Stimulated activated CD4-positive, alpha-beta T cell treated with anti-CD3 and anti-CD28 coated beads, Interleukin-15, amount 100 ng/mL, for 1 hour (primary cell): ENCODE measurements at regions not wholly inside any gene's neighbourhood (a gene's known extent, or its start where the extent isn't known, plus 50 kb on each side); places are given as distances from the start of the nearest gene placed in this dataset.
"Not testable (repeated sequence)": the region's sequence is repeated elsewhere in the genome, so short reads cannot be mapped to it uniquely, and the experiment has no call there.

Source experiments
- DNase-seq, 2 donors: peaks; one replicate each; pipeline ENCODE4 v3.0.0-alpha.2; 2020; ENCODE audit warnings: low read depth in 1 of 2, low spot score in 1 of 2

DNA sequence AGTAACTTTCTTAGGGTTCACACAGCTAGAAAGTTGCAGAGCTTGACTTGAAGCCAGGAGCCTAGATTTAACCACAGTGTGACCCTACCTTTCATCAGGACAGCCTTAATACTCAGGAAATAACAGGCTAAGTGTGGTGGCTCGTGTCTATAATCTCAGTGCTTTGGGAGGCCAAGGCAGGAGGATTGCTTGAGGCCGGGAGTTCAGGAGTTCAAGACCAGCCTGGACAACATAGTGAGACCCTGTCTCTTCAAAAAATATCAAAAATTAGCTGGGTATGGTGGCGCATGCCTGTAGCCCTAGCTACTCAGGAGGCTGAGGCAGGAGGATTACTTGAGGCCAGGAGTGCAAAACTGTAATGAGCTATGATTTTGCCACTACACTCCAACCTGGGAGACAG, 681.1 kb downstream of the MAT2B start:
- DNase-seq = no peak

DNA sequence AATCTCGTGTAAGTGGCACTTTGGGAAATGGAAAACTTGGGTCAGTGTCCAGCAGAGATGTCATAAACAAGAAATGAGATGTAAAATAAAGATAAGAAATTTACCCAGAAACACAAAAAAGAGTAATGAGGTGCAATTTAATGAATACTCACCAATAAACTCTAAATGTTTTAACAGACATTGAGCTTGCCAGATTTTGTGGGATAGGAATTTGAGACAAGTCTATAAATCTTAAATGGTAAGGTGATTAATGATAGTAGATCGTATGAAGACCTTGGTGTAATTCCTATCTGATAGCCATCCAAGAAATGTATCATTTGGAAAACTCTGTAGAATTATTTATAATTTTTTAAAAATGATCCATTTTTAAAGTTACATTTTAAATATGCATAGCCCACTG, 682.4 kb downstream of the MAT2B start:
- no peak for DNase-seq

DNA sequence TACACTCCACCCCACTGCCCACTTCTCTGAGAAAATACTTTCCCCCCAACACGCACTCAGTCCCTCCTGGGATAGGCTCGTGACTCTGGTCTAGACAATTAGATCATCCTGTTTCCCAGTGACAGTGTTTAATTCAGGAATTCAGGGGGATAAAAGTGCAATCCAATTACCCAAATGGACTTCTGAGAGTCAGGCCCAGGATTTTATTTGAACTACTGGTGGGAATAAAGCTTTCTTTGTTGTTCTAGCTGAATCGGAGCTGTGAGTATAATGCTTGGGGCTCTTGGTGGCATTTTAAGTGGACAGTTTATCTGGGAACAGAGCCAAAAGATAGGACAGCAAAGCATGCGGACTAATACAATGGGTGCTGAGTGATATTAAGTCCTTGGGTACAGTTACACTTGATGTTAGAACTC, 683.3 kb downstream of the MAT2B start:
- no peak for DNase-seq

DNA sequence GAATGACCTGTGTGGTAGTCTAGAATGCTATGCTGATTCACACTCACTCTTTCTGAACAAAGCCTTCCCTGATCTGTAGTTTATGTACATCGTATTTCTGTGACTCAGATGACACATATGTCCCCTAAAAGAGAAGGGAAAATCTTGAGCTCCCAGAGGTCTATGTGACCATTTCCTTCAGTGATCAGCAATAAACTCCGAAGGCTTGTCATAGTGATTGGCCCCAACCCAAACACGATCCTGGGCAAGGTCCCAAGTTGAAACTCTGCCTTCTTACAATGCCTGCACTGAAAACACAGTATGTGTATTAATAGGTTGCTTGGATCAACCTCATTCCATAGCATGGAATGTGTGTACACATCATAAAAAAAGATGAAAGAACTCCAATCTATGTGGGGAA, 685.8 kb downstream of the MAT2B start:
- no peak for DNase-seq

DNA sequence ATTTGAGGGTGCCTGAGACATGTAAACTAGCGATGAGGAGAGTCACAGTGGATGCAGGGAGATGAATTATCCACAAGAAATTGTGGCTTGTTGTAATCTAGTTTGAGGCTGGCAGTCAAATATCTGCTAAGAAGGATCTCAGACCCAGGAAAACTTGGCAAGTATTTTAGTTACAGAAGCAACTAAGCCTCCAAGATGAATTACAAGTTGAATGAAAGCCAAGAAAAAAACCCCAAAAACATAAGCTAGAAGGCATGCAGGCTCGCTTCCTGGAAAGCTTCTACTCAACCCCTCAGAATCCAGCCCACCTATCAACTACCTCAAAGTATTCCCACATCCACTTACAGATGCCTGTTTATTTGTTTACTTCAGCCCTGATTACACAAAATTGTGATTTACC, 696.9 kb downstream of the MAT2B start:
- DNase-seq = no peak

DNA sequence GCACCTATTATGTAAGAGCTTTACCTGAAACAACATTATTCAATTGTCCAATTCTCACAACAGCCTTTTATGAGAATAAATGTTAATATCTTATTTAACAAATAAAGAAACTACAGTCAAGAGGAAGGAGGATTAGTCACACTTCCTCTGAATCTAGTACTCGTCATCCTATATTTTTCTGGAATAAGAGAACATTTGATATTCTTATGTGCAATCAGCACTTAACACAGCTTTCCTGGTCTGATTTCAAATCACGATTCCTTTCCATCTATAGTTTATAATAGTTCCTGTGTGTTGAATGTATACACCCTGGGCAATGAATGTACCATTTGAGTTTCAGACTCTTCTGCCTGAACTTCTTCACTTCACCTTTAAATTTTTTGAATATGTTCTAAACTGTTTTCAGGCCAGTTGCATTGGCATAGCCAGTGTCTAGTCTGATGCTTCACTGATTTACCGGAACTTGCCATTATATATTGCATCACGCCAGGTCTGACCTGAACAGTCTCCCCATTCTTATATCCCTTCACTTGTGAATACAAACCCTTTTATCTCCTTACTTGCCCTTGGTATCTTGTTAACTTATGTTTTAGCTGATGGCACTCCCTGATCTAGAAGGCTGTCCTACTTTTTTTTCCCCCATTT, 698.3 kb downstream of the MAT2B start:
- no peak for DNase-seq

DNA sequence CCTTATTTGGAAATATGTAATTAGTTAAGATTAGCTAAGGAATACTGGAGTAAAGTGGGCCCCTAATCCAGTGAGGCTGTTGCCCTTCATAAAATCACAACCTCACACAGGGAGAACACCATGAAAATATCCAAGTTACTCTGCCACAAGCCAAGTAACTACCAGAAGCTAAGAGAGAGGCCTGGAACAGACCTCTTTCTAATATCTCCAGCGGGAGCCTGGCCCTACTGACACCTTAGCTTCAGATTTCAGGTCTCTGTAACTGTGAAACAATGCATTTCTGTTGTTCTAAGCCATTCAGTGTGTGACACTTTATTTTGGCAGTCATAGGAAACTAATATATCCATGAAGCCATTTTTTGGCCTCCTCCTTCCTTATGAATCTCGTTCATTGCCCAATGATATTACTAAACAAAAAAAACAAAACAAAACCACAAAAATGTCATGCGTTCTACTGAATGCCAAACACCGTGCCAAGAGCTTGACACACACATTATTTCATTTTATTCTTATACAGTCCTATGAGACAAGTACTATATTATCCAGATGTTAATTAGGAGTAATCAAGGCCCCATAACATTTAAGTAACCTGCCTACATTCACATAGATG, 699.0 kb downstream of the MAT2B start:
- no peak for DNase-seq

DNA sequence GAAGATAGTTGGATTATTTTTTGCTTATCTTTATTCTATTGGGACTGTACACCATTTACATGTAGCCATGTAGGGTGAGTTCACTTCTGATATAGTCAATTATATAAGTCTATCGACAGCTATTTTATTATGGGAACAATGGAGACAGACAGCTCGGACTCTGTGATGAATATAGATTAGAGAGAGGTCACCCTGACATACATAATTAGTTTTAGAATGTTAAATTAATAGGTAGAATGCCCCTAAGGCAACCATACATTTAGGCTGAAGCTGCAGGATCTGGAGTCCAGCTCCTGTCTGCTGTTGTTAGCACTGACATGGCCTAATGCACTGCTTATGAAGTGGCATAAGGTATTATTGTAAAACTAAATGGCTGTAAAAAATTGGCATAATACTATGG, 700.8 kb downstream of the MAT2B start:
- DNase-seq = no peak

DNA sequence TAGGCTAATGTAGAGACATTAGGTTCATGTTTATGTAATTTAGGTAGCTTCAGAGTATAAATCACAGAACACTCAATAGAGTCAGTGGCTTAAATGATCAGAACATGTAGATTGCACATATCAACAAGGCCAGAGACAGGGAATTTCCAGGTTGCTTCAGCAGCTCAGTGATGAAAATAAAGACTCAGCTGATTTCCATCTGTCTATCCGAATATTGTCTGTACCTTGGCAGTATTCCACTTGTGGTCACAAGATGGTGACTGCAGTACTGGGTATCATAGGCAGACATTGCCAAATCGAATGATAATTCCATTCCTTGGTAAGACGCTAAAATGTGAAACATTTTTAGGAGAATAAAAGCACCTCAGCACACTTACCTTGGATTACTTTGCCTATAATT, 702.2 kb downstream of the MAT2B start:
- DNase-seq = no peak

DNA sequence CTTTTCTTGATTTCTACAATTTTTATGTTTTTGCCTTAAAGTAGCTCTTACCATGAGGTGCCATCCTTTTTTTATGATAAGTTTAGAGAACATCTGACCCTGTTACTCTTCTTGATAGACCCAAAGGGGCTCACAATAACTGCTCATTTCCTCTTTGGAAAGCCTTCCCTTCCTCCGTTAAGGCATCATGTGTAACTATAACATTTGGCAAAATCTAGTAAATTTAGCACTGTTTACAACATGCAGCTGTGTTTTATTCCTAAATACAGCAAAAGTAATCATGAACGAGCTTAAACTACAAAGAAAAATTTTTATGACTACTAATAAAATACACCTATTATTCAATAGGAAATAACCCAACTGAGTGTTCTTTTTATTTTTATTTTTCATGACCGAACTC, 705.1 kb downstream of the MAT2B start:
- no peak for DNase-seq

DNA sequence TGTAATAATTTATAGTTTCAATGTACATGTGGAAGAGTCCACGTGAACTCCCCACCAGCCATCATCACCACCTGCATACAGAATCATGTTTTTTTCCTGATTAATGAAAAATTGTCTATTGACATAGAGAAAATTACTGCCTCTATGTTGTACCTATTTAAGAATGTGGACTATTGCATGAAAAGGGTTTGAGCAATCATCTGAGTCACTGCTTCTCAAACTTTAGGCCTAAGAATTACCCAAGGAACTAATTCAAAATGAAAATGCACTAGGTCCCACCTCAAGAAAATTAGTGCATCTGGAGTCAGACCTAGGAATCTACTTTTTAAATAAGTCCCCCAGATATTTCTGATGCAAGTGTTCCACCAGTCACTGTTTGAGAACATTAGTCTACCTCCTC, 709.3 kb downstream of the MAT2B start:
- no peak for DNase-seq

DNA sequence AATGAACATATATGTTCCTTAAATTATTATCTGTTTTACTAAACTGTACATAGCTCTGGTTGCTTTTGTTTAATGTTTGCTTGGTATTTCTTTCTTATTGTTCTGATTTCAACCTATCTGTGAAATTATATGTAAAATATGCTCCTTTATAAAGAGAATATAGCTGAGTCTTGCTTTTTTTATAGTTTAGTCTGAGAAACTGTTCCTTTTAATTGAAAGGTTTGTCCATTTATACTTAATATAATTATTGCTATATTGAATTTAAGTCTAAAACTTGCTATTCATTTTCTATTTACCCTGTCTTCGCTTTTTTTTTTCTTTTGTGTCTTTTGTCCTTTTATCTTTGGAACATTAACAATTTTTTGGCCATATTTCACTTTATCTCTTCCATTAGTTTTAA, 712.0 kb downstream of the MAT2B start:
- DNase-seq = no peak

DNA sequence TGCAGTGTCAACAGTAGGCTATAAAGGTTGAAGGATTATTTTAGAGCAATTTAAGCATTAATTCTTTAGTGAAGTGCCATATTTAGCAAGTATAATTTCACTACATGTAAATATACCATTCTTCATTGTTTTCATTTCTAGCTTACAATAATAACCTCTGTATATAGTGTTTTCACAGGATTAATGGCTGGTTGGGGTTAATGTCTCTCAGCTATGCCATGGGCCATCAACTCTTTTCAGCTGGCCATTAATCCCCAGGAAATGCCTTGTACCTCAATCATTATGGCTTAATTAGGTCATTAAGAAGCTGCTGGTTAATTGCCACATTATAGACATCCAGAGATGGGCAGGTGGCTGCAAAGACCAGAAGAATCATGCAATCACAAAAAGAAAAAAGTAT, 715.1 kb downstream of the MAT2B start:
- no peak for DNase-seq

DNA sequence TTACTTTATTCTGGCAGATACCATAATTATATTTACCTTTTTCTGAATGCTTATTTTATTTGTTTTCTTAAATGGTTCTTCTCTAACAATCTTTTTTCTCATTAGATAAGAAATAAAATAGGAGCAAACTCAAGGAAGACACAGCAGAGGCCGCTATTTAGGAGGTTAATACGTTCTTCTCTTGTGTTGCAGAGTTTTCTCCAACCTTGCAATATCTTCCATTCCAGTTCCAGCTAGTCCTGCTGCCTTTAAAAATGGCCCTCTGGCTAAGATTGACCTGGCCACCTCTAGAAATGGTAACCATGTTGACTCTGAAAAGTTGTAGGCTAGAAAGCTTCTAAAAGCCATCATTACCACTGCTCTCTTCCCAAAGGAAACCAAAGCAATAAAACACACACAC, 718.8 kb downstream of the MAT2B start:
- DNase-seq = no peak

DNA sequence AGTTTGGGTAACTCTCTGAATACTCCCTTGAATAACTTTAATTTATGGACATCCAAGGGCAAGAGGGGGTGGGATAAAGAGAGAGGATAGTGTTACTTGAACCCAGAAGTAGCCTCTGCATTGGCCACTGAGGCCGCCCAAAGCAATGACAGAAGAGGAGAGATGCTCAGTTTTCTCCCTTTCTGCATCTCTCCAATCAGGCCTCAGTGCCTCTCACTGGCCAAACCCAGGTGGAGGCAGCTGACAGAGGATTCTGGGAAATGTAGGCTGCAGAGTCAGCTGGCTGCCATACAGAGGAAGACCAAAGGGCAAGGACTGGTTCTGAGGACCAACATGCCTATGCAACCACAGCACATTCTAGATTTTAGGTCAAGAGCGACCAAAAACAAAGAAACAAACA, 719.4 kb downstream of the MAT2B start:
- DNase-seq = no peak

DNA sequence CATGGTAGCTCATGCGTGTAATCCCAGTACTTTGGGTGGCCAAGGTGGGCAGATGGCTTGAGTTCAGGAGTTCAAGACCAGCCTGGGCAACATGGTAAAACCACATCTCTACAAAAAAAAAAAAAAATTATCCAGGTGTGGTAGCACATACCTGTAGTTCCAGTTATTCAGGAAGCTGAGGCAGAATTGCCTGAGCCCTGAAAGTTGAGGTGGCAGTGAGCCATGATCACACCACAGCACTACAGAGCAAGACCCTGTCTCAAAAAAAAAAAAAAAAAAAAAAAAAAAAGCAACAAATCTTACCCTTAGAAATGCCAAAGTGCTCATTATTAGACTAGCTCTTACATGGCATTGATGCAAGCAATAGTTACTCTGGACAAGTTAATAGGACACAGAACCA, 724.9 kb downstream of the MAT2B start:
- no peak for DNase-seq

DNA sequence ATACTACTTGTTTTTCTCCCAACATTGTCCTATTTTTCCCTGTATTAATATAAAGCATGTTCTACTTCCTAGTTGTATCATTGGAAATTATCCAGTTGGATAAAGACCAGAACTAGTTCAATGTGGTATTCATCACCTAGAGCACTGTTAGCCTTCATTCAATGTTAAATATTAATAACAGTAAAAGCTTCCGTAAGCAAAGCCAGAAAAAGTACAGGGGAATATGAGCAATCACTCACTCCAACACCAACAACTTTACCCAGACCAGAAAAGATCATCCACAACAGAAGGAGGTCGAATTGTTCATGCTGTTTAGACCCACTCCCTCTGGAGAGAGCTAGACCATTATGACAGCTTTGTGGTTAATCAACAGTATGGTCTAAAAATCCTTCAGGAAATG, 728.4 kb downstream of the MAT2B start:
- DNase-seq = no peak

DNA sequence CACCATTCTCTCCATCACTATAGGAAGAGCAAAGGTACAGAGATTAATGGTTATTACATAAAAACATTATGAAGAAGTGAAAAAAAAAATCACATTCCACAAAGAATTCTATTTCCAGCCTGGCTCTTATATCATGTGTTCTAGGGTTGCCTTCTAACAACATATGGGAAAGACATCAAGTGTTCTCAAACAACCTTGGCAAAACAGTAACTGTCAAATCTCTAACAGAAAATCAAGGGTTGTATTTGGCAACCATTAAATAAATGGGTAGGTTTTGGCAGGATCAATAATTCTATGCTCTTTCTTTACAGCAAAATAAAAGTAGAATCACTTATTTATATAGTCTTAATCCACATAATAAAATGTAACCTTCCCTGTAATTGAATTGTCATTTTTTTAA, 728.9 kb downstream of the MAT2B start:
- DNase-seq = no peak

DNA sequence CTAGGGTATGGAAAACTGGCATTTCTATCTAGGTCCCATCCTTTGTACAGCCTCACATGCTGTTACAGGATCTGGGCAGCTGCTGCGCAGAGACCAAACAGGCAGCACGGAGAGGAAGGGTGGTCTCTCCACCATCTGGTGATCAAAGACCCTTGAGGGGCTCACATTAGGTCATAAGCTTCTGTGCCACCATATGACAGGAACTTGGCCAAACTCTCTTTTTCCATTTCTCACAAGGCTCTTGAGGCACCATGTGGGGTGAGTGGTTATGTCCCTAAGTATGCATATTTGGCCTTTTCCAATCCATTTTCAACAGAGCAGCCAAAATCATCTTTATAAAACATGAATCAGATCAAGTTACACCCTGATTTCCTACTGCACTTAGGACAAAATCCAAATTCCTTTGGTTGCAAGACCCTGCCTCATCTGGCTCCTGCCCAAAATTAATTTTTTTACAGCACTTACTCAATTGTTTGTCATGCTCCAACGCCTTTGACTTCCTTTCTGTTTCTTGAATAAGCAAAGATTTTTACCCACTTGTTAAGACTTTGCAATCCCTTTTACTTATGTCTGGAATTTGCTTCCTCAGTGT, 730.0 kb downstream of the MAT2B start:
- no peak for DNase-seq

DNA sequence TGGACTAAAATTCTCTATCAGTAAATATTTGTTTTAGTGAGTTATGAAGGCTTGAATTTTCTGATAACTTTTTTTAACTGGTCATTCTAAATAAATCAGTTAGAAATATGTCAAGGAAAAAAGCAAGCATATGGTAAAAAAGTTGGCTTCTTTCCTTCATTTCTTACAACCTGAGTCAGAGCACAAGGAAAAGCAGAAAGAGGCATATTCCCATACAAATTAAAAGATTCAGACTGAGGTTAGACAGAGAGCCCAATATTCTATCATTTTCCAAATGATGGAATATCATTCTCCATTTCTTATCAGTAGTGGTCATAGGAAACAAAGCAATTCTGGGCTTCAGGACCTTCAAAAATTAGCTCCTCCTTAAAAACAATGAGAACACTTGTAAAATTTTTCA, 732.1 kb downstream of the MAT2B start:
- DNase-seq = no peak

DNA sequence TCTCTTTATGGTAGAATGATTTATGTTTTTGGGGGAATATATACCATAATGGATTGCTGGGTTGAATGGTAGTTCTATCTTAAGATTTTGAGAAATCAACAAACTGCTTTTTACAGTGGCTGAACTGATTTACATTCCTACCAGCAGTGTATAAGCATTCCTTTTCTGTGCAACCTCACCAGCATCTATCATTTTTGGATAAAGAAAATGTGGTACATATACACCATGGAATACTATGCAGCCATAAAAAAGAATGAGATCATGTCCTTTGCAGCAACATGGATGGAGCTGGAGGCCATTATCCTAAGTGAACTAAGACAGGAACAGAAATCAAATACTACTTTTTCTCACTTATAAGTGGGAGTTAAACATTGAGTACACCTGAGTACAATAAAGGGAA, 746.4 kb downstream of the MAT2B start:
- not testable (repeated sequence) for DNase-seq

DNA sequence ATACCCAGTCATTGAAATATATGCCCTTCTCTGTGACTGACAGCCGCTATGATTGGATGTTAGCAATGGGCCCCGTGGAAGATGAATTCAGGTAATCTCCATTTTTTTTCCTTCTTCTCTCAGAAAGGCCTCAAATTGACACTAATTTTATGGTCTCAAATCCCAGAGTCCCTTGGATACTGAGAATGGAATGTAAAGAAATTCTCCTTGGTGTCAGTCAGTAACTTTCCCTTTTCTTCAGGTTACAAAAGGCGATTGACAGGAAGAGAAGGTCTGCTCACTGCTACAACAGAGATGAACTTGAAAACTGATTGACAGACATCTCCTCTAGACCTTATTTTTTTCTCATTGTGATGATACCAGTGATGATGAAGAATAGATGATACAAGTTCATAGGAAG, 748.3 kb downstream of the MAT2B start:
- no peak for DNase-seq

DNA sequence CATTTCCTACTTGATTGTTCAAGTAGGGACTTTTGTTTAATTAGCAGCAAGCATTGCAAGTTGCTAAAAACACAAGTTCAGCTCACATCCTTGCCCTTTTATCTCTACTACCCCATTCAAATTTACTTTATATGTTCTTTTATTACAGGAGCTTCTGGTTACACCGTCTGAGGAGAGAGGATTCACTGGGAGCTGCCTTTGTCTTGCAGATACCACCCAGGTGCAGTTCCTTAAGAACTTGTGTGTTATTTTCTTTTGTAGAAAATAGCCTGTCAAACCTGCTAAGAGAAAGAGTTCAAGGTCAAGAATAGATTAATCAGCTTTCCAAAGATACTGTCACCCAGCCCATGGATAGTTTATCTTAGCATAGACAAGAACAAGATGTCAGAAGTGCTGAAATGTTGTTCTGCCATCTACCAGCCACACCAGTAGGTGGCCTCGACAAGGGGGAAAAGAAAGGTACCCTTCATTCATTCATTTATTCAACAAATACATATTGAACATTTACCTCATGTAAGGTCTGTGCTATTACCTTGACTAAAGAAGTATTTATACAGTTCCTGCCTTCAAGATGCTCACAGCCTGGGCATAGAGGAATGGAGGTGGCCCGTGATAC, 750.3 kb downstream of the MAT2B start:
- no peak for DNase-seq
